H1 (cell line): ENCODE measurements at regions not wholly inside any gene's neighbourhood (a gene's known extent, or its start where the extent isn't known, plus 50 kb on each side); places are given as distances from the start of the nearest gene placed in this dataset.

Experiments used
- CTCF ChIA-PET: fragments of 300-600 bp; sonication (Branson Sonifier 250); formaldehyde crosslinking; loops from one replicate; lab custom pipeline; 2021; ENCODE audit not compliant: partially characterized antibody; lab: Charles Lee
- POLR2A ChIA-PET: fragments of 300-600 bp; sonication (Branson Sonifier 250); formaldehyde crosslinking; loops from one replicate; lab custom pipeline; 2021; ENCODE audit warnings: inconsistent platforms; ENCODE audit not compliant: partially characterized antibody; lab: Charles Lee
- DNase-seq, 2 experiments: peaks; one replicate each; pipeline versions ENCODE4 v3.0.0 to v3.0.0-alpha.2; 2010 to 2022; ENCODE audit warnings: low spot score in 2 of 2, low read depth in 1 of 2, mixed read lengths in 1 of 2
- FAIRE-seq: peaks from 2 replicates; lab custom pipeline; 2011; peaks lifted over from hg19 to GRCh38; lab: Jason Lieb, UNC
- H2AFZ ChIP-seq: 2 replicates; pipeline ENCODE4 v1.8.1; 2012; ENCODE audit warnings: low read length, inconsistent platforms
- H2AK5ac ChIP-seq: 2 replicates; pipeline ENCODE4 v1.6.1; 2013; ENCODE audit warnings: low read depth, low read length
- H2BK120ac ChIP-seq: replicated peaks from 2 replicates; pipeline ENCODE3; 2013; ENCODE audit warnings: low read depth, low read length, inconsistent platforms
- H2BK12ac ChIP-seq: 2 replicates; pipeline ENCODE4 v1.6.1; 2013; ENCODE audit warnings: low read depth, low read length
- H2BK15ac ChIP-seq: 2 replicates; pipeline ENCODE4 v1.6.1; 2013; ENCODE audit warnings: low read length
- H2BK20ac ChIP-seq: 2 replicates; pipeline ENCODE4 v1.6.1; 2013; ENCODE audit warnings: low read length
- H2BK5ac ChIP-seq: 2 replicates; pipeline ENCODE4 v1.6.1; 2013; ENCODE audit warnings: low read depth, low read length
- H3K14ac ChIP-seq: 2 replicates; pipeline ENCODE4 v1.6.1; 2013; ENCODE audit warnings: inconsistent platforms; ENCODE audit not compliant: insufficient read length
- H3K18ac ChIP-seq: 2 replicates; pipeline ENCODE4 v1.6.1; 2013; ENCODE audit warnings: low read length; ENCODE audit errors: extremely low read depth
- H3K23ac ChIP-seq: 2 replicates; pipeline ENCODE4 v1.6.1; 2013; ENCODE audit warnings: inconsistent platforms; ENCODE audit not compliant: insufficient read length
- H3K23me2 ChIP-seq: 2 replicates; pipeline ENCODE4 v1.6.1; 2013; ENCODE audit warnings: low read depth, low read length
- H3K27ac ChIP-seq: 2 replicates; pipeline ENCODE4 v1.6.1; 2011; ENCODE audit warnings: low read depth, low read length, inconsistent platforms
- H3K27me3 ChIP-seq, 4 experiments: replicated peaks in 1 of 4; 1 replicate in 1 of 4; 2 replicates in 3 of 4; pipeline versions ENCODE4 v1.6.1 to v1.8.1; 2011 to 2013; ENCODE audit warnings: low read length in 3 of 4, mild to moderate bottlenecking in 3 of 4, inconsistent platforms in 2 of 4, mixed read lengths in 2 of 4, moderate library complexity in 1 of 4; ENCODE audit not compliant: control insufficient read depth in 3 of 4, insufficient read depth in 3 of 4; ENCODE audit errors: extremely low read depth in 1 of 4
- H3K36me3 ChIP-seq, 4 experiments: 2 replicates each; pipeline versions ENCODE4 v1.6.1 to v1.8.1; 2011 to 2013; ENCODE audit warnings: mild to moderate bottlenecking in 4 of 4, low read length in 3 of 4, moderate library complexity in 2 of 4, control low read depth in 1 of 4, inconsistent platforms in 1 of 4; ENCODE audit not compliant: insufficient read depth in 4 of 4, control insufficient read depth in 2 of 4
- H3K4ac ChIP-seq: replicated peaks from 2 replicates; pipeline ENCODE3; 2013; ENCODE audit warnings: low read length, low read depth, mixed read lengths, inconsistent platforms; ENCODE audit not compliant: insufficient read length
- H3K4me1 ChIP-seq, 4 experiments: replicated peaks in 1 of 4; 1 replicate in 1 of 4; 2 replicates in 3 of 4; pipeline versions ENCODE4 v1.6.1 to v1.8.1; 2011 to 2013; ENCODE audit warnings: low read length in 3 of 4, inconsistent platforms in 2 of 4, mixed read lengths in 1 of 4; ENCODE audit not compliant: insufficient read depth in 4 of 4, control insufficient read depth in 3 of 4
- H3K4me2 ChIP-seq, 2 experiments: 2 replicates each; pipeline versions ENCODE4 v1.6.1 to v1.8.1; 2011 to 2013; ENCODE audit warnings: low read depth in 2 of 2, low read length in 2 of 2, control low read depth in 1 of 2, inconsistent platforms in 1 of 2, mild to moderate bottlenecking in 1 of 2; ENCODE audit not compliant: insufficient read depth in 1 of 2
- H3K4me3 ChIP-seq, 4 experiments: fragments of 200-600, 300-600 bp in 1 of 4; sonication (generic), shearing (Covaris generic), sonication (Bioruptor Twin) in 1 of 4; 2 replicates each; pipeline versions ENCODE4 v1.5.1 to v1.8.1; 2011 to 2016; ENCODE audit warnings: low read length in 4 of 4, low read depth in 3 of 4, control low read depth in 2 of 4, inconsistent platforms in 2 of 4, mild to moderate bottlenecking in 2 of 4, mixed read lengths in 1 of 4, moderate library complexity in 1 of 4; ENCODE audit not compliant: insufficient read depth in 2 of 4; ENCODE audit errors: extremely low read depth in 1 of 4
- H3K56ac ChIP-seq: replicated peaks from 2 replicates; pipeline ENCODE3; 2013; ENCODE audit warnings: low read depth, mild to moderate bottlenecking, mixed read lengths, low read length, inconsistent platforms; ENCODE audit not compliant: insufficient read length
- H3K79me1 ChIP-seq: 2 replicates; pipeline ENCODE4 v1.6.1; 2013; ENCODE audit warnings: low read depth, low read length, control low read depth
- H3K79me2 ChIP-seq, 2 experiments: 2 replicates each; pipeline versions ENCODE4 v1.6.1 to v1.8.1; 2012 to 2013; ENCODE audit warnings: low read length in 2 of 2, mild to moderate bottlenecking in 2 of 2, inconsistent platforms in 1 of 2; ENCODE audit not compliant: insufficient read depth in 2 of 2, control insufficient read depth in 1 of 2
- H3K9ac ChIP-seq, 4 experiments: replicated peaks in 1 of 4; 1 replicate in 1 of 4; 2 replicates in 3 of 4; pipeline versions ENCODE4 v1.6.1 to v1.8.1; 2011 to 2013; ENCODE audit warnings: low read depth in 3 of 4, low read length in 3 of 4, control low read depth in 2 of 4, mild to moderate bottlenecking in 2 of 4, moderate library complexity in 2 of 4, inconsistent platforms in 1 of 4; ENCODE audit errors: extremely low read depth in 1 of 4
- H3K9me3 ChIP-seq, 2 experiments: 2 replicates each; pipeline versions ENCODE4 v1.6.1 to v1.8.1; 2012 to 2013; ENCODE audit warnings: mild to moderate bottlenecking in 2 of 2, moderate library complexity in 2 of 2, control low read depth in 1 of 2, inconsistent platforms in 1 of 2, low read depth in 1 of 2, low read length in 1 of 2, mixed read lengths in 1 of 2; ENCODE audit not compliant: insufficient read depth in 2 of 2
- H4K20me1 ChIP-seq, 2 experiments: replicated peaks in 1 of 2; 2 replicates each; pipeline versions ENCODE3 to v1.8.1; 2011 to 2013; ENCODE audit warnings: inconsistent platforms in 2 of 2, low read length in 2 of 2, mild to moderate bottlenecking in 1 of 2; ENCODE audit not compliant: insufficient read depth in 2 of 2, control insufficient read depth in 1 of 2
- H4K5ac ChIP-seq: 2 replicates; pipeline ENCODE4 v1.6.1; 2013; ENCODE audit warnings: low read length, low read depth, mixed read lengths, inconsistent platforms; ENCODE audit not compliant: insufficient read length
- H4K8ac ChIP-seq: 2 replicates; pipeline ENCODE4 v1.8.0; 2013; ENCODE audit warnings: mild to moderate bottlenecking, moderate library complexity, low read length, inconsistent platforms; ENCODE audit not compliant: insufficient read depth; ENCODE audit errors: extremely low read depth
- H4K91ac ChIP-seq: replicated peaks from 2 replicates; pipeline ENCODE3; 2013; ENCODE audit warnings: low read length, mixed read lengths, inconsistent platforms; ENCODE audit not compliant: insufficient read length
- ATF2 ChIP-seq: IDR thresholded peaks from 2 replicates; pipeline ENCODE4 v1.6.1; 2012; ENCODE audit warnings: low read length, inconsistent platforms
- HDAC2 ChIP-seq, 2 experiments: fragments of 300-600 bp in 1 of 2; sonication (generic) in 1 of 2; IDR thresholded peaks; 2 replicates each; pipeline ENCODE4 v1.6.1; 2011 to 2012; ENCODE audit warnings: low read depth in 2 of 2, low read length in 2 of 2, mild to moderate bottlenecking in 2 of 2, moderate library complexity in 2 of 2, borderline replicate concordance in 1 of 2, inconsistent platforms in 1 of 2
- KDM5A ChIP-seq: fragments of 200-600 bp; IDR thresholded peaks from 2 replicates; pipeline ENCODE4 v1.7.1; 2012; ENCODE audit warnings: mild to moderate bottlenecking, low read length, inconsistent platforms, mixed read lengths
- NANOG ChIP-seq: IDR thresholded peaks from 2 replicates; pipeline ENCODE4 v1.6.1; 2011; ENCODE audit warnings: low read length, low read depth, mild to moderate bottlenecking, inconsistent platforms; ENCODE audit not compliant: insufficient read depth, poor library complexity, severe bottlenecking
- POLR2AphosphoS5 ChIP-seq: IDR thresholded peaks from 2 replicates; pipeline ENCODE4 v1.6.1; 2011; ENCODE audit warnings: low read depth, low read length
- USF2 ChIP-seq: IDR thresholded peaks from 2 replicates; pipeline ENCODE4 v1.6.1; 2011; ENCODE audit warnings: low read length, improper control_type of control experiment
- WGBS, 2 experiments: shearing (Covaris generic) in 1 of 2; methylation state at CpG; one replicate each; pipeline versions ENCODE4 v1.1.6 to v1.1.7; 2013 to 2015; ENCODE audit warnings: low lambda C conversion rate in 2 of 2, mixed read lengths in 2 of 2, inconsistent platforms in 1 of 2, low coverage in 1 of 2, missing lambda C conversion rate in 1 of 2; ENCODE audit not compliant: insufficient replicate concordance in 2 of 2, insufficient coverage in 1 of 2, insufficient read length in 1 of 2; ENCODE audit errors: extremely low coverage in 1 of 2, missing lambda C conversion rate in 1 of 2; 5-methylcytosine and 5-hydroxymethylcytosine counted together

- CTCF ChIA-PET: no interaction called here
- H3K9ac ChIP-seq: no peak overlapping the region
These were observed 553.0 kb upstream of the MARCKS start for GRCh38 chr6:113304116-113304515.

More at GRCh38 chr6:113304116-113304515, 553.0 kb upstream of the MARCKS start:
- Histone ChIP-seq H4K91ac (no peak overlapping the region), H2AFZ (no peak overlapping the region), H3K23me2 (no peaks in the 10 kb centered on the region; the same call in 1 of the 2 replicates), H2AK5ac (no peak overlapping the region), H3K4ac (no peak overlapping the region), H3K4me3 (no peak overlapping the region), H2BK12ac (no peak overlapping the region), H3K4me2 (no peak overlapping the region), H4K20me1 (no peaks in the 10 kb centered on the region), H3K4me1 (no peaks in the 10 kb centered on the region), H2BK15ac (no peak overlapping the region), H3K79me1 (no peaks in the 10 kb centered on the region), H3K27ac (no peak overlapping the region), H2BK5ac (no peak overlapping the region), H3K9me3 (no peaks in the 10 kb centered on the region), H3K14ac (no peak overlapping the region), H2BK120ac (no peak overlapping the region), H3K27me3 (no peaks in the 10 kb centered on the region), H4K8ac (no peak overlapping the region), H4K5ac (no peak overlapping the region), H3K18ac (no peak overlapping the region), H3K56ac (no peak overlapping the region), H3K79me2 (no peaks in the 10 kb centered on the region), H3K23ac (no peak overlapping the region), H2BK20ac (no peak overlapping the region), H3K36me3 (no peaks in the 10 kb centered on the region)
- POLR2A ChIA-PET: no interaction called here
- 95% methylated on average over 1 of the region's 1 CpG; no CpG with 5 or more reads in 1 of the 2 experiments for WGBS, 2 experiments
- no peak for DNase-seq
- no peak for FAIRE-seq
- TF ChIP-seq POLR2AphosphoS5 (no peak), NANOG (no peak), HDAC2 (IDR thresholded peaks at IDR 0.05; ENCODE audit: borderline replicate concordance in 1 of 2, low read depth in 2 of 2, low read length in 2 of 2) (no peak), USF2 (no peak), ATF2 (no peak), KDM5A (no peak)
